ENCODE measurements at regions not wholly inside any gene's neighbourhood (a gene's known extent, or its start where the extent isn't known, plus 50 kb on each side); places are given as distances from the start of the nearest gene placed in this dataset.

DNA sequence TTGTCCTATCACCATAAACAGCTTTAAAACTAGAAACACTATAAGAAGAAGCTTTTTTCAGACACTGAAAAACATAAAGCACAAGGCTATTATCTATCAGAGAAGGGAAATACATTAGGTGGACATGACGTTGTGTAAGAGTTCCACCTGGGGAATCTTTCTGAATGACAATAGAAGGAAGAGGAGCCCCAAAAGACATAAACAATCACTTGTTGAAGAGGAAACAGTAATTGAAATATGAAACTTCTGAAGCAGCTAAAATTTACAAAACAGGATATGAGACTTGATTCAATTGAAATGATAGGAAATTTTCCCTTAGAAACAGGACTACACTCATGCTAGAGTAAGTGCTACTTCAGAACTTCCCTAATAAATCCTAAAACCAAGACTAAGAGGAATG, 933.6 kb downstream of the EFNA5 start:
- intact Hi-C loops (cut with micrococcal nuclease) = no loop called here
- peaks cover 28% of the 10 kb centered on the region for H3K9me3 Mint-ChIP-seq
- POLR2A ChIA-PET = no interaction called here
- CTCF ChIA-PET = no interaction called here
- no peak for DNase-seq
- no peak for ATAC-seq (ENCODE audit: low read depth)
- no peak for TF ChIP-seq CTCF (IDR thresholded peaks at IDR 0.05)
- H3K27ac Mint-ChIP-seq = no peak overlapping the region
- H3K4me1 Mint-ChIP-seq = no peaks in the 10 kb centered on the region
- no peaks in the 10 kb centered on the region for H3K27me3 Mint-ChIP-seq
- no peaks in the 10 kb centered on the region for H3K36me3 Mint-ChIP-seq (ENCODE audit: low read depth)
- no peak overlapping the region for H3K4me3 Mint-ChIP-seq

- DNase-seq (no peak), ATAC-seq (ENCODE audit: low read depth) (no peak)
- Mint-ChIP-seq H3K4me3 (no peak overlapping the region), H3K36me3 (ENCODE audit: low read depth) (no peaks in the 10 kb centered on the region), H3K27ac (no peak overlapping the region), H3K9me3 (peaks cover 37% of the 10 kb centered on the region), H3K27me3 (no peaks in the 10 kb centered on the region), H3K4me1 (no peaks in the 10 kb centered on the region)
- ChIA-PET CTCF (no interaction called here), POLR2A (no interaction called here)
- intact Hi-C loops (cut with micrococcal nuclease) = no loop called here
- TF ChIP-seq CTCF (IDR thresholded peaks at IDR 0.05) = no peak
Measured at GRCh38 chr5:106732624-106733023, 938.1 kb downstream of the EFNA5 start.

DNA sequence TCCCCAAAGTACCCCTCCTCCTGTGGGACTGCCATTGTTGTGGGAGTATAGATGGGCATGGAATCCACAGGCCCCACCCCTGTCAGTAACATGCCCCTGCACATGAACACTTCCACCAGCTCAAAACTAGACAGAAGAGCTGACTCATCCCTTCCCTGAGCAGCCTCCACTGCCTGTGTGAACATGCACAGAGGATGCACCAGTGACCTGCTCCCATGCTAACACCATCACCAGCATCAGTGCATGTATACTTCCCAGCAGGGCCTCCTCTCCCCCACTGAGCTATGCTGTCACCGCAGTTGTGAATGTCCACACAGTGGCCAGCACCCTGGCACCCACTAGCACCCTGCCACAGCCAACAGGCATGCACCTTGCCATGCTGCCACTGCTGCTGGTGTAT, 939.8 kb downstream of the EFNA5 start:
- ATAC-seq (ENCODE audit: low read depth) = no peak
- intact Hi-C loops (cut with micrococcal nuclease) = no loop called here
- no peak for TF ChIP-seq CTCF (IDR thresholded peaks at IDR 0.05)
- ChIA-PET POLR2A (no interaction called here), CTCF (no interaction called here)
- Mint-ChIP-seq H3K9me3 (peaks cover 35% of the 10 kb centered on the region), H3K27ac (no peak overlapping the region), H3K27me3 (no peaks in the 10 kb centered on the region), H3K4me3 (no peak overlapping the region), H3K36me3 (ENCODE audit: low read depth) (no peaks in the 10 kb centered on the region), H3K4me1 (no peaks in the 10 kb centered on the region)
- DNase-seq = no peak

- H3K36me3 Mint-ChIP-seq (ENCODE audit: low read depth) = no peaks in the 10 kb centered on the region
- no peak overlapping the region for H3K27ac Mint-ChIP-seq
- DNase-seq (no peak), ATAC-seq (ENCODE audit: low read depth) (no peak)
- intact Hi-C loops (cut with micrococcal nuclease) = no loop called here
- peaks cover 35% of the 10 kb centered on the region for H3K9me3 Mint-ChIP-seq
- ChIA-PET POLR2A (no interaction called here), CTCF (no interaction called here)
- no peak for TF ChIP-seq CTCF (IDR thresholded peaks at IDR 0.05)
- no peaks in the 10 kb centered on the region for H3K27me3 Mint-ChIP-seq
- H3K4me3 Mint-ChIP-seq = no peak overlapping the region
- no peaks in the 10 kb centered on the region for H3K4me1 Mint-ChIP-seq
Measured at GRCh38 chr5:106730506-106730905, 940.2 kb downstream of the EFNA5 start.

DNA sequence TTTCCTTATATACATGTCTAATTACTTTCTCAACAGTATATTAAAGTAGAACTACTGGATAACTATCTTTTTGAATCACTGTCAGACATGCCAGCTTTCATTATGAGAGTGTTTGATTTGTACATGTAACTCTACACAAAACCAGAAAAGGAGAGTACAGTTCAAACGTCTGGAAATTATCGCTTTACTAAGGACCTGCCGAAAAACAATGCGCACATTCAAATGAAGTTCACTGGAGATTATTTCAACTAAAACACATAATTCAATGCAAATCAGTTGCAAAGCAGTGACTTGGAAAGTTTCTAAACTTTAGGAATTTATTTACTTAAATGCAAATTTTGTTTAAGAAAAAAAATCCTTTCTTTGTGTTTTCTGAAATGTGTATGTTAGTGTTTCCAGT, 942.5 kb downstream of the EFNA5 start:
- TF ChIP-seq CTCF (IDR thresholded peaks at IDR 0.05) = no peak
- DNase-seq (no peak), ATAC-seq (ENCODE audit: low read depth) (no peak)
- H3K4me1 Mint-ChIP-seq = no peaks in the 10 kb centered on the region
- H3K27me3 Mint-ChIP-seq = no peaks in the 10 kb centered on the region
- H3K9me3 Mint-ChIP-seq = peaks cover 19% of the 10 kb centered on the region
- H3K4me3 Mint-ChIP-seq = no peak overlapping the region
- no peak overlapping the region for H3K27ac Mint-ChIP-seq
- CTCF ChIA-PET = no interaction called here
- POLR2A ChIA-PET = no interaction called here
- no peaks in the 10 kb centered on the region for H3K36me3 Mint-ChIP-seq (ENCODE audit: low read depth)
- intact Hi-C loops (cut with micrococcal nuclease) = no loop called here

Data from activated B cell treated with CpG ODN at 0.5 μM for 24 hours (primary cell).